ENCODE measurements at regions not wholly inside any gene's neighbourhood (a gene's known extent, or its start where the extent isn't known, plus 50 kb on each side); places are given as distances from the start of the nearest gene placed in this dataset.

DNA sequence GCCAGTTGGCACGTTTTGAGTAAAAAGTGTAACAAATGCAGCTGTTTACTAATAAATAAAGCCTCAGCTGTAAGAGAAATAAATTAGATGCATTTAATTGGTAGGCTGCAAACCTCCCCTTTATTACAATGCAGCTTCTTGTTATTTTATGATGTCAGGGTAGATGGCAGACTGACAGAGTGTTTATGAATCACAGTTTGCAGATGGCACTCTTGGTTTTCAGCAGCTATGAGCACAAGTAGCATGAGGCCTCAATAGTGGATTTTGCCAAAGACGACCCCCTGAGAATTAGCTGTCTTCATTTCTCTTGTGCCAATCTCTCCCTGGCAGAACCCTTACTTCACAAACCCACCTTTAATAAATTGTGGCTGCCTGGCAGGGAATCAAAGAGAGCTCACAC, 161.2 kb upstream of the C1orf87 start:
- TF ChIP-seq SUZ12 (IDR thresholded peaks at IDR 0.05; ENCODE audit: extremely low read depth, insufficient read depth, insufficient read length): no peak
- no peak for TF ChIP-seq YY1 (IDR thresholded peaks at IDR 0.05; ENCODE audit: insufficient read depth, insufficient read length)
